Keratinocyte (primary cell): ENCODE measurements at regions not wholly inside any gene's neighbourhood (a gene's known extent, or its start where the extent isn't known, plus 50 kb on each side); places are given as distances from the start of the nearest gene placed in this dataset.

Experiments
- DNase-seq: peaks from one replicate; pipeline ENCODE4 v3.0.0-alpha.2; 2011; ENCODE audit warnings: low read depth, missing footprints, low spot score
- FAIRE-seq: peaks from 2 replicates; lab custom pipeline; 2011; peaks lifted over from hg19 to GRCh38; lab: Jason Lieb, UNC
- H2AFZ ChIP-seq: 2 replicates; pipeline ENCODE4 v1.6.0; 2012; ENCODE audit warnings: low read length, control low read depth, inconsistent platforms; ENCODE audit not compliant: control insufficient read depth
- H3K27ac ChIP-seq: 2 replicates; pipeline ENCODE4 v1.5.1; 2011; ENCODE audit warnings: low read length; ENCODE audit not compliant: control insufficient read depth, insufficient read depth
- H3K27me3 ChIP-seq: 3 replicates; pipeline ENCODE4 v1.6.0; 2011; ENCODE audit warnings: low read length; ENCODE audit not compliant: control insufficient read depth, insufficient read depth; ENCODE audit errors: extremely low read depth
- H3K36me3 ChIP-seq, 2 experiments: 2 replicates in 1 of 2; 3 replicates in 1 of 2; pipeline ENCODE4 v1.5.1; 2011; ENCODE audit warnings: low read length in 2 of 2, mild to moderate bottlenecking in 1 of 2; ENCODE audit not compliant: control insufficient read depth in 2 of 2, insufficient read depth in 2 of 2; ENCODE audit errors: extremely low read depth in 1 of 2
- H3K4me1 ChIP-seq: 3 replicates; pipeline ENCODE4 v1.5.1; 2011; ENCODE audit warnings: low read length; ENCODE audit not compliant: control insufficient read depth, insufficient read depth; ENCODE audit errors: extremely low read depth
- H3K4me2 ChIP-seq: 3 replicates; pipeline ENCODE4 v1.6.0; 2011; ENCODE audit warnings: low read depth, low read length; ENCODE audit not compliant: control insufficient read depth, insufficient read depth; ENCODE audit errors: extremely low read depth
- H3K4me3 ChIP-seq, 3 experiments: fragments of 200-600 bp in 1 of 3; sonication (generic) in 1 of 3; 2 replicates in 2 of 3; 3 replicates in 1 of 3; pipeline ENCODE4 v1.5.1; 2011 to 2016; ENCODE audit warnings: low read length in 3 of 3, mild to moderate bottlenecking in 3 of 3, control low read depth in 2 of 3, inconsistent platforms in 1 of 3, low read depth in 1 of 3, mixed read lengths in 1 of 3, mixed run types in 1 of 3, moderate library complexity in 1 of 3; ENCODE audit not compliant: control insufficient read depth in 2 of 3, insufficient read depth in 2 of 3; ENCODE audit errors: extremely low read depth in 1 of 3
- H3K79me2 ChIP-seq: 2 replicates; pipeline ENCODE4 v1.6.0; 2012; ENCODE audit warnings: low read length; ENCODE audit not compliant: control insufficient read depth, insufficient read depth
- H3K9ac ChIP-seq: 3 replicates; pipeline ENCODE4 v1.6.0; 2011; ENCODE audit warnings: low read length; ENCODE audit not compliant: control insufficient read depth, insufficient read depth; ENCODE audit errors: extremely low read depth
- H3K9me1 ChIP-seq: 3 replicates; pipeline ENCODE4 v1.6.0; 2011; ENCODE audit warnings: low read length; ENCODE audit not compliant: control insufficient read depth, insufficient read depth; ENCODE audit errors: extremely low read depth
- H3K9me3 ChIP-seq: 2 replicates; pipeline ENCODE4 v1.5.1; 2012; ENCODE audit warnings: low read depth, low read length; ENCODE audit not compliant: control insufficient read depth
- H4K20me1 ChIP-seq: 3 replicates; pipeline ENCODE4 v1.6.0; 2011; ENCODE audit warnings: low read length; ENCODE audit not compliant: control insufficient read depth, insufficient read depth; ENCODE audit errors: extremely low read depth
- CTCF ChIP-seq, 3 experiments: IDR thresholded peaks in 1 of 3; conservative IDR thresholded peaks in 1 of 3; optimal IDR thresholded peaks in 1 of 3; 2 replicates in 2 of 3; 3 replicates in 1 of 3; pipeline versions ENCODE3 to v1.5.1; 2011; ENCODE audit warnings: low read length in 3 of 3, mild to moderate bottlenecking in 3 of 3, moderate library complexity in 2 of 3, control low read depth in 1 of 3, inconsistent platforms in 1 of 3; ENCODE audit not compliant: insufficient read depth in 2 of 3; ENCODE audit errors: extremely low read depth in 1 of 3
- EZH2 ChIP-seq: IDR thresholded peaks from one replicate; pipeline ENCODE4 v1.6.1; 2012; ENCODE audit warnings: inconsistent platforms, mild to moderate bottlenecking, low read length, moderate library complexity
- dilution Hi-C: fragments of 300-500 bp; cut with MboI; formaldehyde crosslinking; loops from one replicate; pipeline ENCODE4 v1.7.0; 2020; ENCODE audit warnings: low sequenced_read_pairs; ENCODE audit not compliant: extremely low pct_ligation_motif_present

- Histone ChIP-seq H3K27me3 (no peaks in the 10 kb centered on the region), H3K36me3 (peaks cover 37 to 55% of the 10 kb centered on the region in 2 experiments), H3K4me3 (no peak overlapping the region), H3K79me2 (no peaks in the 10 kb centered on the region), H3K27ac (no peak overlapping the region), H3K4me1 (peaks cover 41% of the 10 kb centered on the region), H4K20me1 (no peaks in the 10 kb centered on the region), H3K9me1 (no peaks in the 10 kb centered on the region), H3K4me2 (no peak overlapping the region), H2AFZ (no peak overlapping the region), H3K9ac (no peak overlapping the region), H3K9me3 (no peaks in the 10 kb centered on the region)
- no peak for DNase-seq
- FAIRE-seq: no peak
- no peak for TF ChIP-seq EZH2
- TF ChIP-seq CTCF (optimal IDR thresholded peaks at IDR 0.05 in 1 of 3, IDR thresholded peaks at IDR 0.05 in 1 of 3, conservative IDR thresholded peaks at IDR 0.05 in 1 of 3; ENCODE audit: extremely low read depth in 1 of 3, insufficient read depth in 2 of 3, low read length in 3 of 3): no peak
- dilution Hi-C loops: no loop called here
Measured at GRCh38 chr9:745761-746380, 95.6 kb upstream of the DMRT1 start.

GRCh38 chr9:746661-747434, 94.6 kb upstream of the DMRT1 start:
- Histone ChIP-seq H3K9ac (no peak overlapping the region), H3K79me2 (no peaks in the 10 kb centered on the region), H2AFZ (no peak overlapping the region), H3K4me3 (no peak overlapping the region), H4K20me1 (no peaks in the 10 kb centered on the region), H3K27me3 (no peaks in the 10 kb centered on the region), H3K9me1 (no peaks in the 10 kb centered on the region), H3K27ac (peak overlapping the region; percentile 99), H3K4me2 (peak overlapping the region; percentile 16), H3K9me3 (no peaks in the 10 kb centered on the region), H3K36me3 (peaks cover 32 to 50% of the 10 kb centered on the region in 2 experiments), H3K4me1 (peaks cover 51% of the 10 kb centered on the region)
- TF ChIP-seq CTCF (optimal IDR thresholded peaks at IDR 0.05 in 1 of 3, IDR thresholded peaks at IDR 0.05 in 1 of 3, conservative IDR thresholded peaks at IDR 0.05 in 1 of 3; ENCODE audit: extremely low read depth in 1 of 3, insufficient read depth in 2 of 3, low read length in 3 of 3): no peak
- no peak for TF ChIP-seq EZH2
- FAIRE-seq: peak; percentile 52
- dilution Hi-C loops: no loop called here
- peak; percentile 26 for DNase-seq
